DND-41 (cell line): ENCODE measurements at regions not wholly inside any gene's neighbourhood (a gene's known extent, or its start where the extent isn't known, plus 50 kb on each side); places are given as distances from the start of the nearest gene placed in this dataset.
"Not testable (repeated sequence)": the region's sequence is repeated elsewhere in the genome, so short reads cannot be mapped to it uniquely, and the experiment has no call there.

Experiments used
- ATAC-seq: fragments of 200-7000 bp; cut with Tn5 transposase; 3 replicates; pipeline ENCODE4 v1.9.1; 2021; ENCODE audit warnings: low read depth; ENCODE audit not compliant: insufficient read depth
- DNase-seq: peaks from one replicate; pipeline ENCODE4 v3.0.0-alpha.2; 2020
- H2AFZ ChIP-seq: 2 replicates; pipeline ENCODE4 v1.6.0; 2012; ENCODE audit warnings: low read depth, low read length
- H3K27ac ChIP-seq: 2 replicates; pipeline ENCODE4 v1.5.1; 2012; ENCODE audit warnings: low read length, inconsistent platforms
- H3K27me3 ChIP-seq: fragments of 200-600 bp; sonication (generic); 2 replicates; pipeline ENCODE4 v1.6.0; 2012; ENCODE audit warnings: low read length, mild to moderate bottlenecking, inconsistent platforms; ENCODE audit not compliant: insufficient read depth, poor library complexity
- H3K36me3 ChIP-seq: 2 replicates; pipeline ENCODE4 v1.5.1; 2012; ENCODE audit warnings: low read length, inconsistent platforms; ENCODE audit not compliant: insufficient read depth
- H3K4me1 ChIP-seq: 2 replicates; pipeline ENCODE4 v1.5.1; 2012; ENCODE audit warnings: mild to moderate bottlenecking, low read length; ENCODE audit not compliant: insufficient read depth
- H3K4me2 ChIP-seq: 2 replicates; pipeline ENCODE4 v1.6.0; 2012; ENCODE audit warnings: mild to moderate bottlenecking, moderate library complexity, low read length, inconsistent platforms; ENCODE audit not compliant: insufficient read depth
- H3K4me3 ChIP-seq, 2 experiments: fragments of 200-600 bp in 1 of 2; shearing (Covaris generic) in 1 of 2; 2 replicates each; pipeline ENCODE4 v1.5.1; 2012 to 2016; ENCODE audit warnings: inconsistent platforms in 2 of 2, low read length in 2 of 2, mild to moderate bottlenecking in 2 of 2, low read depth in 1 of 2, moderate library complexity in 1 of 2
- H3K79me2 ChIP-seq: 2 replicates; pipeline ENCODE4 v1.6.0; 2012; ENCODE audit warnings: low read length, inconsistent platforms; ENCODE audit not compliant: insufficient read depth
- H3K9ac ChIP-seq: 2 replicates; pipeline ENCODE4 v1.6.0; 2012; ENCODE audit warnings: low read depth, mild to moderate bottlenecking, inconsistent platforms, low read length, moderate library complexity
- H3K9me3 ChIP-seq: 2 replicates; pipeline ENCODE4 v1.5.1; 2012; ENCODE audit warnings: low read length, moderate library complexity, mild to moderate bottlenecking, inconsistent platforms; ENCODE audit not compliant: insufficient read depth, severe bottlenecking
- H4K20me1 ChIP-seq: 2 replicates; pipeline ENCODE4 v1.6.0; 2012; ENCODE audit warnings: low read length; ENCODE audit not compliant: insufficient read depth
- EZH2 ChIP-seq: IDR thresholded peaks from 3 replicates; pipeline ENCODE4 v1.6.1; 2012; ENCODE audit warnings: borderline replicate concordance, low read depth, mild to moderate bottlenecking, moderate library complexity, low read length, inconsistent platforms; ENCODE audit not compliant: severe bottlenecking
- TF ChIP-seq, protein P1 (sequence below): IDR thresholded peaks from 2 replicates; pipeline ENCODE4 v1.5.1; 2012; ENCODE audit warnings: borderline replicate concordance, low read length, moderate library complexity, mild to moderate bottlenecking; ENCODE audit not compliant: poor library complexity, severe bottlenecking; ENCODE audit errors: extremely low read depth

DNA sequence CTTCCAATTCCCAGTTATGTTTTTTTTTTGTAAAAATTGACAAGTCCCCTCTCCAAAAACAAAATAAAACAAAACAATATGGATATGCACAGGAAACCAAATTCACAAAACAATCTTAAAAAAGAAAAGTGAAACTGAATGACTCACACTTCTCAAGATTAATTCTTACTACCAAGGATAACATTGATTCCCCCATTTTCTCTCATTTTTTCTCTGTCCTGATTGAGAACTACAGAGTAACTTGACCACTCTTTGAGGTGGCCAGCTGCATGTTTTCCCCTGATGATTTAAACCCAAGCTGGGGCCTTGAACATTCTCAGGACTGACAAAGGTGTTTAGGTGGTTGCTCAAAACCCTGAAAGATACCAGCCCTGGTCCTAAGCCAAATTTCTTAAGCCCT is 149.0 kb downstream of the AHSP start:
- Histone ChIP-seq H3K4me2 (no peak overlapping the region), H3K9me3 (no peaks in the 10 kb centered on the region), H3K36me3 (no peaks in the 10 kb centered on the region), H2AFZ (no peak overlapping the region; the same call in 1 of the 2 replicates), H3K27me3 (no peaks in the 10 kb centered on the region), H3K27ac (no peak overlapping the region), H3K9ac (no peak overlapping the region), H3K79me2 (no peaks in the 10 kb centered on the region), H4K20me1 (no peaks in the 10 kb centered on the region), H3K4me1 (no peaks in the 10 kb centered on the region; the same call in 1 of the 2 replicates), H3K4me3 (no peak overlapping the region)
- TF ChIP-seq, protein P1, sequence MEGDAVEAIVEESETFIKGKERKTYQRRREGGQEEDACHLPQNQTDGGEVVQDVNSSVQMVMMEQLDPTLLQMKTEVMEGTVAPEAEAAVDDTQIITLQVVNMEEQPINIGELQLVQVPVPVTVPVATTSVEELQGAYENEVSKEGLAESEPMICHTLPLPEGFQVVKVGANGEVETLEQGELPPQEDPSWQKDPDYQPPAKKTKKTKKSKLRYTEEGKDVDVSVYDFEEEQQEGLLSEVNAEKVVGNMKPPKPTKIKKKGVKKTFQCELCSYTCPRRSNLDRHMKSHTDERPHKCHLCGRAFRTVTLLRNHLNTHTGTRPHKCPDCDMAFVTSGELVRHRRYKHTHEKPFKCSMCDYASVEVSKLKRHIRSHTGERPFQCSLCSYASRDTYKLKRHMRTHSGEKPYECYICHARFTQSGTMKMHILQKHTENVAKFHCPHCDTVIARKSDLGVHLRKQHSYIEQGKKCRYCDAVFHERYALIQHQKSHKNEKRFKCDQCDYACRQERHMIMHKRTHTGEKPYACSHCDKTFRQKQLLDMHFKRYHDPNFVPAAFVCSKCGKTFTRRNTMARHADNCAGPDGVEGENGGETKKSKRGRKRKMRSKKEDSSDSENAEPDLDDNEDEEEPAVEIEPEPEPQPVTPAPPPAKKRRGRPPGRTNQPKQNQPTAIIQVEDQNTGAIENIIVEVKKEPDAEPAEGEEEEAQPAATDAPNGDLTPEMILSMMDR: no peak
- TF ChIP-seq EZH2: no peak
- DNase-seq (no peak), ATAC-seq (no peak)

DNA sequence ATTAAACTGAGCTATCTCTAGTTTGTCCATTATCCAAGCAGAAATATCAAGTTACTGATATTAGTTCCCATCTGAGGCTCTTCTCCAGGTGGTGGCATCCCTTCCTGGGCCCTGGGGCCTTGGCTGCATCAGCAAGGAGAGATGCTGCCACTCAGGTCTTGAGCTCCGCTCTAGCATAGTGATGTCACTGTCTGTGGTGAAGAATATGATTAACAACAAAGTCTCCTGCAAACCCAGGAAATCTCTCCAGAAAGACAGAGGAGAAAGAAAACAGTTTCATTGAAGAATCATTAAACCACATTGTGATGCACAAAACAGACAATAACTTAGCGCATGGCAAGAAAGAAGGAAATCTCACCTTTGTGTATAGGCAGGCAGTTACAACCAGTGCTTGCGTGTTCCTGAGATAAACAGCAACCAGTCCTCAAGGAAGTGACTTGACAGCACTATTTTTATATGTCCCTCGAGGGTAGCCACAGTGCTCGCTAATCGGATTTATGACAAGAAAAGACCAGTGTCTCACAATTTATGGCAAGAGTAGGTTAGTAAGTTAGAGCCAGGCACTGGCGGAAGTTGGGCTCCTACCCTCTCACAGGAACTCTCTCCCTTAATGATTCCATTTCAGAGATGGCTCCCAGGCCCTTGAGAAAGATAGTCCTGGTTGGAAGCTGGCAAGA is 151.1 kb downstream of the AHSP start:
- no peaks in the 10 kb centered on the region for H3K9me3 ChIP-seq
- DNase-seq (no peak), ATAC-seq (no peak)
- no peaks in the 10 kb centered on the region for H4K20me1 ChIP-seq
- H3K4me2 ChIP-seq: no peak overlapping the region
- no peak for TF ChIP-seq EZH2
- TF ChIP-seq, protein P1: no peak
- H3K27ac ChIP-seq: no peak overlapping the region
- H3K4me3 ChIP-seq: no peak overlapping the region
- no peak overlapping the region for H3K9ac ChIP-seq
- H2AFZ ChIP-seq: no peak overlapping the region
- no peaks in the 10 kb centered on the region for H3K27me3 ChIP-seq
- no peaks in the 10 kb centered on the region; the same call in 1 of the 2 replicates for H3K4me1 ChIP-seq
- no peaks in the 10 kb centered on the region for H3K36me3 ChIP-seq
- no peaks in the 10 kb centered on the region for H3K79me2 ChIP-seq

DNA sequence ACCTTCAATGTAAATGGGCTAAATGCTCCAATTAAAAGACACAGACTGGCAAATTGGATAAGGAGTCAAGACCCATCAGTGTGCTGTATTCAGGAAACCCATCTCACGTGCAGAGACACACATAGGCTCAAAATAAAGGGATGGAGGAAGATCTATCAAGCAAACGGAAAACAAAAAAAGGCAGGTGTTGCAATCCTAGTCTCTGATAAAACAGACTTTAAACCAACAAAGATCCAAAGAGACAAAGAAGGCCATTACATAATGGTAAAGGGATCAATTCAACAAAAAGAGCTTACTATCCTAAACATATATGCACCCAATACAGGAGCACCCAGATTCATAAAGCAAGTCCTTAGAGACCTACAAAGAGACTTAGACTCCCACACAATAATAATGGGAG is 161.6 kb downstream of the AHSP start:
- not testable (repeated sequence) for H3K27ac ChIP-seq, H3K4me3 ChIP-seq, H3K36me3 ChIP-seq, H3K79me2 ChIP-seq, H2AFZ ChIP-seq, DNase-seq, H3K27me3 ChIP-seq, ATAC-seq, H3K9ac ChIP-seq, H4K20me1 ChIP-seq, H3K4me2 ChIP-seq, H3K4me1 ChIP-seq, H3K9me3 ChIP-seq

DNA sequence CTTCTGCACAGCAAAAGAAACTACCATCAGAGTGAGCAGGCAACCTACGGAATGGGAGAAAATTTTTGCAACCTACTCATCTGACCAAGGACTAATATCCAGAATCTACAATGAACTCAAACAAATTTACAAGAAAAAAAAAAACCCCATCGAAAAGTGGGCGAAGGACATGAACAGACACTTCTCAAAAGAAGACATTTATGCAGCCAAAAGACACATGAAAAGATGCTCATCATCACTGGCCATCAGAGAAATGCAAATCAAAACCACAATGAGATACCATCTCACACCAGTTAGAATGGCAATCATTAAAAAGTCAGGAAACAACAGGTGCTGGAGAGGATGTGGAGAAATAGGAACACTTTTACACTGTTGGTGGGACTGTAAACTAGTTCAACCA is 164.6 kb downstream of the AHSP start:
- not testable (repeated sequence) for ATAC-seq, H3K9ac ChIP-seq, H2AFZ ChIP-seq, H4K20me1 ChIP-seq, DNase-seq, H3K9me3 ChIP-seq, H3K4me2 ChIP-seq, H3K27me3 ChIP-seq, H3K4me3 ChIP-seq, H3K27ac ChIP-seq, H3K36me3 ChIP-seq, H3K79me2 ChIP-seq
- peaks cover 15% of the 10 kb centered on the region for H3K4me1 ChIP-seq
